Daoy (cell line): ENCODE measurements at regions not wholly inside any gene's neighbourhood (a gene's known extent, or its start where the extent isn't known, plus 50 kb on each side); places are given as distances from the start of the nearest gene placed in this dataset.

Experiments
- DNase-seq: peaks from one replicate; pipeline ENCODE4 v3.0.0-alpha.2; 2015; ENCODE audit warnings: low read depth

- DNase-seq: no peak
These were observed 204.1 kb upstream of the BMPER start for GRCh38 chr7:33701189-33701740.

- no peak for DNase-seq
These were observed 203.4 kb upstream of the BMPER start for GRCh38 chr7:33701927-33702326.

DNA sequence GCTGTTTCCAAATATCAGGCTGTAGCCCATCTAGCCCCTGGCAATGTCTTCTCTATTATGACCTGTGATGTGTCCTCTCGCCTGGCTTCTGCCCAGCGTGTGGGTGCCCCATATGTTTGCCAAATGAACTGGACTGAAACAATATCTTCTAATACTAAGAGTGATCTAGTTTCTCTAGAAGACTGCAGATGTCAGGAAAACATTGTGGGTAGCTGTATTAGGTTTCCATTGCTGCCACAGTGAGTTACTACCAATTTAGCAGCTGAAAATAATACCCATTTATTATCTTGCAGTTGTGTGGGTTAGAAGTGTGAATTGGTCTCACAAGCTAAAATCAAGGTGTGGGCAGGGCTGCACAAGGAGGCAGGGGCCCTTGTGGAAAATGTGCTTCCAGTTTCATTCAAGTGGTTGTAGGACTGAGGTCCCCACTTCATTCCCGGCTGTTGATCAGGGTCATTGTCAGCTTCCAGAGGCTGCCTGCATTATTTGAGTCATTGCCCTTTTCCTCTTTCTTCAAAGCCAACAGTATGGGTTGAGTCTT is 202.8 kb upstream of the BMPER start:
- DNase-seq: no peak

GRCh38 chr7:33705333-33705833 is 200.0 kb upstream of the BMPER start:
- DNase-seq: no peak

GRCh38 chr7:33706186-33706585 is 199.2 kb upstream of the BMPER start:
- no peak for DNase-seq

DNA sequence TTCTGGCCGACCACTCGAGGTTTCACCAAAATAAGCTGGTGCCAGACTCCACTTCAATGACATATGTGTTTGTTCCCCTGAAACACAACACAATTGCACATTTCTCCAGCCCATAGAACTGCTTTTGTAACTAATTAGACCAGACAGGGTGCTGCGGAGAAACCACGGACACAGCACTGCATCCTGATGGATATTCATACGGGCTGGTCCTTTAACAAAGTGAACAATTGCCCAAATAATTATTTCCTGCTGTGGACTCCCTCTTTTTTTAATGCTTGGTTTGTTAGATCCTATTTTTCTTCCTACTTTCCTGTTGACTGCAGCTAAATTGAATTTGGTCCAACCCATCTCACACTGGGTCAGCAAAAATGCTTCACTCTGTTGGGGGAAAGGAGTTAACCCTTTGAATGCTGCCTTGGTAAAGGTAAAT is 198.6 kb upstream of the BMPER start:
- no peak for DNase-seq

DNA sequence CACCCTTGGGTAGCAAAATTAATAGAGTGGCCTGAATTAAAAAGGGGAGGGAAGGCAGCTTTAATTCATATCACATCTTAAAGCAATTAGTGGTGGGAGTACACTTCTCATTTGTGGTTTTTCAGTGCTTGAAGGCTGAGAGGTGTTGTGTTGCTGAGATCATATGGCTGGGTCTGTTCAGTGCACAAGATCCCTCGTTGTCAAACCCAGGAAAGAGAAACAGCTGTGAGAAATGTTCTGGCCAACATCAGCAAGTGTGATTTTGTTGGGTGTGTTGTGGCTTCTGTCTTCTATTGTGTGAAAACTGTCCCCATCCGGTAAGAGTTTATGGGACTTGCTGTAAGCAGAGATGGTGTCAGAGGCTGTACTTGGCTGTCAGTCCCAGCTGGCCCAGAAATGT is 197.9 kb upstream of the BMPER start:
- no peak for DNase-seq

- no peak for DNase-seq
These were observed 194.7 kb upstream of the BMPER start for GRCh38 chr7:33710608-33711007.

DNA sequence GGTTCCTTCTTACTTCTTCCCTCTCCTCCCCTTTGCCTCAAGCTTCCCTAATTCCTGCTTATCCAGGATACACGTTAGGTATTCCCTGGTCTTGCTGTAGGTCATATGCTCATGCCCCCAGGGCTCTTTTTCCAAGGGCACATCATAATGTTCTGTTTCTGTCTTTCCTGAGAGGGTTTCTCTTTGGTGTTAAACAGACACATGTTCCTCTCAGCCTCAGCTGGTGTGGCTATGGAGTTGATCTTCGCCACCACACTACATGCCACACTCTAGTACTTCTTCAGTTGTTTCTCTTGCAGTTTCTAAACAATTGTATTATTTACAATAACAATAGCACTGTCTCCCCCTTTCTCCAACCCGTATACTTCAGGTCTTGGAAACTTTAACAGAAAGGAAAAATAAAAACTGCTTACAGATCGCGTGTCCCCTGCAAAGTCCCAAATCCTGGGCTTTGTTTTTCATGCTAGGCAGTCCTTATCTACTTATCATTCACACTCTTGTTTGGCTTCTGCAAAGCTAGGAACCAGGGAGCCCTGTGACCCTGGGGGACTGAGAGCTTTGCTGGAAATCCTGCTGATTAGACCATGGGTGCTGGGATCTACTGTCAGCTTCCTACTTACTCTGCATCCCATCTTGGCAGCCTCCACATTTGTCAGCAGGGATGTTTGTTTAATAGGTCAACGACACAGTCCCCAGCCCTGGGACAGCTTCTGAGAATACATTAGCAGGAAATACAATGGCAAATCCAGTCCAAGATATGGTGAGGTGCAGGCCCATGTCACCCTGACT is 193.9 kb upstream of the BMPER start:
- no peak for DNase-seq

- DNase-seq: no peak
These were observed 193.3 kb upstream of the BMPER start for GRCh38 chr7:33712020-33712414.

DNA sequence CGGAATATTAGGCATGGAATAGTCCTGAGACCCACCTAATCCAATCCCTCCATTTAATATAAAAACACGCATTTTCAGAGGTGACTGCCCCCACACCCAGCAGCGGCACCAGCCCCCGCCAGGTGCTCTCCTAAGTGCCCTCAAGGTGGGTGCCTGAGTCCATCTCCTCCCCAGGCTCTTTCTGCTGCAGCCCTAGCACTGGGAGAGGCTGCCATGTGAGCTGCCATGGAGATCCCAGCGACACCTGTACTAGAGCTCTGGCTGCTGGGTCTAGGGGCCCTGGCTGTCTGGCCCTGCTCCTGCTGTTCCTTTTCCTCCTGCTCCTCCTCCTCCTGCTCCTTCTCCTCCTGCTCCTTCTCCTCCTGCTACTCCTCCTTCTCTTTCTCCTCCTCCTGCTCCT is 191.1 kb upstream of the BMPER start:
- no peak for DNase-seq

DNA sequence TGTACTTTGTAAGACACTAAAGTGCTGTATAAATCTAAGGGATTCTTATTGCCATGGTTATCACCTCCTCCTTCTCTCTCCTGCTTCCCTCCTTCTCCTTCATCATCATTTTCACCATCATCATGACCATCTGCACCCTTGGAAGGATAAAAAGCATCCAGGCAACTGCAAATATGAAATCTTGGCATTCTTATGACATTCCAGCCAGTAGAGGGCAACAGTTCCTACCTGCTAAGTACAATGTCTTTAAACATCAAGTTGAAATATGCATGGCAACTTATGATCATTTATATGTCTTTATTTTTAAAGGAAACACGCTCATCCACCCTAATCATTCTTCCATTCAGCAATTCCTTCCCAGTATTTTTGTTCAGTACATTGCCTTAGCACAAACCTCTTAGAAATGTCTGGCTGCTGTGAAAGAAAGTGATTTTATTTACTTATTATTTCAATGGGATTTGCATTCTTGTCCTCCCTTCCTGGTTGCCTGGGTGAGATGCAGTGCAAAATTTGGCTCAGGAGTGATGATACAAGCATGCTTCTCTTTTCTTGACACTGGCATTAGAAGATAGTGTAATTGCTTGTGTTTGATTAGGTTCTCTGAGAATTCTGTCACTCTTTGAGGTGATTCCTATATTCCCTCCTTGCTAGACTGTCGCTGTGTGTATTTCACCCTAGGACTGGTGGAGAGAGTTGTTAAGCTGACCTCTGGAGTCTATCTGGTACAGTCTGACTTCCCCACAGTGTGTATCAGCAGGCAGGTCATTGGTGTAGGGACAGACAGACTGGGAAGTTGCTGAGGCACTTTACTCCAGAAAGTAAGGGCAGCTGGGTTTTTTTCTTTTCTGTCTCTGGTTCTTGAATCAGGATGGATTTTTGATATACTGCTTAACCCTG is 188.5 kb upstream of the BMPER start:
- peak; percentile 48 for DNase-seq

DNA sequence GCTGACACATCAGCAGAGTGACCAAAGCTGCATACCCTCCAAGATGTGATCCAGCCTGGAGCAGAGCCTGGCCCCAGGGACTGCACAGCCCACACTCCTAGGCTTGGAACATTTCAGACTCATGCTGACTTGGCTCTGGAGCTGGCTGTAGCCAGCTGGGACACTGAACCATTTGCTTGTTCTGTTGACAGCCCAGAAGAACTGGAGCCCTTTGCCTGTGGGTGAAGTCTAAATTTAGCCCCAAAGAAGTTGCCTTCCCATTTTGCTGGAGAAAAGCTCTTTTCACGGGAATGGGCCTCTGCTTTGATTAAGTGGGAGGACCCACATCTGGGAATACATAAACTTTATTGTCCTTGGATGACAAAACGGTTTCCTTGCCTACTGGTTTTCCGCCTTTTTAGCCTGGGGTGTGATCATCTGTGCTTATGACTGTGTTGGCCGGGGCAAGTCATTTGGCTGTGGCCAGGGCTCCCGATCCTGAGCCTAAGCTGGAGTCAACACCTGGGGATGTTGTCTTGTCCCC is 186.2 kb upstream of the BMPER start:
- DNase-seq: no peak

- DNase-seq: no peak
These were observed 185.2 kb upstream of the BMPER start for GRCh38 chr7:33720139-33720538.

- DNase-seq: no peak
These were observed 184.5 kb upstream of the BMPER start for GRCh38 chr7:33720870-33721269.

DNA sequence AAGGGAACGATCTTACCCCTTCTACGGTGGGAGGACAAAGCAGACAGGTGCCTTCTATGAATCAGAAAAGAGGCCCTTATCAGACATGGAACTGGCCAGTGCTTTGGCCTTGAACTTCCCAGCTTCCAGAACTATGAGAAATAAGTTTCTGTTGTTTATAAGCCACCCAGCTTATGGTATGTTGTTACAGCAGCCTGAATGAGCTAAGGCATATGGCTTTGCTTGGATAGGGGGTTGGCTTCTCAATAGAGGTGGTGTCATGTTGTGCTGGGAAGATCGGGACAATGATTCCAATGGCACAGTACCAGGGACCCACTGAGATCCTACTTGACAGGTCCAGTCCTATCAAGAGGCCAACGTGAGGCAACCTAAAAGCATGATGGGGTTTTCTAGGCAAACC is 183.4 kb upstream of the BMPER start:
- no peak for DNase-seq

- DNase-seq: peak; percentile 95
These were observed 182.8 kb upstream of the BMPER start for GRCh38 chr7:33722383-33723101.

DNA sequence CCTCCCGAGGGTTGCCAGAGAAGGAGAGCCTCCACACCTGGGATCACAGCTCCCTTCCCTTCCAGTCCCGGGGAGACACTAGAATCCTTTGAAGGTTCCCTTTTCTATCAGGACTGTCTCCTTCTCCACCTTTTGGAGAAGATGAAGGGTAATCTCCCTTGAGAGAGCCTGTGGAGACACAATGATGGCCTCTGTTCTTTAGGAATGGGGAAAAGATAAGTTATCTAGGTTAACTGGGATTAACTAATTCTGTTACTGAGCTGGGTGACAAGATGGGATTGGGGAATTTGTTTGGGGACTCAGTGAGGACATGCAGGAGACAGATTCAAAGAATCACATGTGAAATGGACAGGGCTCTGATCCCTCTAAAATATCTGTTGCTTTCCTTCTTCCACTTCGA is 181.1 kb upstream of the BMPER start:
- DNase-seq: no peak

GRCh38 chr7:33725111-33726025 is 180.0 kb upstream of the BMPER start:
- DNase-seq: no peak

DNA sequence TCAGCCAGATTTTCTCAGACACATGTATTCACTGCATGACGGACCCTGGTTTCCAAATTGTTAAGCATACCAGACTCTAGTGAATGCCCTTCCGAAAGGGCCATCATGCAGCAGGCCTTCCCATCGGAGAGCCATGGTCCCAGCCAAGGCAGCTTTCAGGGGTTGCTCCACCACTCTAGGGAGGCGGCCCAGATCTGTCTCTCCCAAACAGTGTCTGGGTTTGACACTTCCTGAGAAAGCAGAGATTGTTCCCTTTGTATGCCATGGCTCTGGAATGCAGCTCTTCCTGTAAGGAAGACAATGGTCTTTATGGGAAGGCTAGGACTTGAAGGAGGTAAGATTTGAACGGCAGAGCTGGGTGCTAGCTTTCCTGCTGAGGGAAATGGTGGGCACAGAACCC is 178.8 kb upstream of the BMPER start:
- DNase-seq: no peak
